IMR-90 (cell line): ENCODE measurements at regions not wholly inside any gene's neighbourhood (a gene's known extent, or its start where the extent isn't known, plus 50 kb on each side); places are given as distances from the start of the nearest gene placed in this dataset.
A peak's percentile ranks its signal among the peaks of the same experiment; 100 is the strongest.

Source experiments
- ATAC-seq: fragments of 200-7000 bp; cut with Tn5 transposase; 2 replicates; pipeline ENCODE4 v1.9.1; 2020; ENCODE audit warnings: low read depth, mild to moderate bottlenecking, moderate library complexity
- BruUV-seq: library from RNA; stranded (reverse); fragments of 400-500 nt; replicated peaks from 2 replicates; lab custom pipeline; 2021; lab: Mats Ljungman, UMichigan
- CTCF ChIA-PET: fragments of 300-600 bp; formaldehyde crosslinking; extraction: SDS; loops from one replicate; lab custom pipeline; 2021; ENCODE audit warnings: antibody characterized with exemption; lab: Yijun Ruan, JAX
- POLR2A ChIA-PET: fragments of 300-600 bp; sonication (Branson Sonifier 250); formaldehyde crosslinking; loops from one replicate; lab custom pipeline; 2022; ENCODE audit warnings: antibody characterized with exemption; ENCODE audit not compliant: unreplicated experiment; lab: Charles Lee
- DNase-seq: peaks from one replicate; pipeline ENCODE4 v3.0.0; 2013
- H2AFZ ChIP-seq: replicated peaks from 2 replicates; pipeline ENCODE3; 2013; ENCODE audit warnings: low read length, mild to moderate bottlenecking; ENCODE audit not compliant: poor library complexity
- H2AK5ac ChIP-seq: 2 replicates; pipeline ENCODE4 v1.6.1; 2013; ENCODE audit warnings: low read depth, low read length, inconsistent platforms
- H2AK9ac ChIP-seq: replicated peaks from 2 replicates; pipeline ENCODE3; 2013; ENCODE audit warnings: mild to moderate bottlenecking, low read depth, low read length, moderate library complexity; ENCODE audit not compliant: poor library complexity
- H2BK120ac ChIP-seq: 2 replicates; pipeline ENCODE4 v1.6.1; 2013; ENCODE audit warnings: low read depth, low read length, inconsistent platforms
- H2BK15ac ChIP-seq: 3 replicates; pipeline ENCODE4 v1.6.1; 2013; ENCODE audit warnings: low read depth, low read length, inconsistent platforms
- H2BK20ac ChIP-seq: 2 replicates; pipeline ENCODE4 v1.6.1; 2013; ENCODE audit warnings: low read depth, mild to moderate bottlenecking, inconsistent platforms, low read length, moderate library complexity
- H2BK5ac ChIP-seq: 2 replicates; pipeline ENCODE4 v1.6.1; 2013; ENCODE audit warnings: mild to moderate bottlenecking, low read depth, low read length, inconsistent platforms; ENCODE audit not compliant: poor library complexity, severe bottlenecking
- H3K14ac ChIP-seq: replicated peaks from 2 replicates; pipeline ENCODE4 v1.6.1; 2013; ENCODE audit warnings: low read depth, low read length, inconsistent platforms
- H3K18ac ChIP-seq: 2 replicates; pipeline ENCODE4 v1.6.1; 2013; ENCODE audit warnings: low read depth, low read length, control low read depth
- H3K23ac ChIP-seq: 2 replicates; pipeline ENCODE4 v1.6.1; 2013; ENCODE audit warnings: low read depth, low read length, inconsistent platforms
- H3K27ac ChIP-seq: 2 replicates; pipeline ENCODE4 v1.5.1; 2013; ENCODE audit warnings: mild to moderate bottlenecking, control low read depth, low read length; ENCODE audit not compliant: insufficient read depth
- H3K27me3 ChIP-seq: 2 replicates; pipeline ENCODE4 v1.6.1; 2013; ENCODE audit warnings: low read length; ENCODE audit not compliant: control insufficient read depth, insufficient read depth
- H3K36me3 ChIP-seq: 2 replicates; pipeline ENCODE4 v1.6.1; 2013; ENCODE audit warnings: low read length, mixed read lengths; ENCODE audit not compliant: control insufficient read depth, insufficient read depth
- H3K4ac ChIP-seq: 2 replicates; pipeline ENCODE4 v1.6.1; 2013; ENCODE audit warnings: low read depth, low read length, inconsistent platforms
- H3K4me1 ChIP-seq: 2 replicates; pipeline ENCODE4 v1.6.1; 2013; ENCODE audit warnings: low read length, mixed read lengths; ENCODE audit not compliant: control insufficient read depth, insufficient read depth
- H3K4me2 ChIP-seq: 2 replicates; pipeline ENCODE4 v1.6.1; 2013; ENCODE audit warnings: low read depth, mild to moderate bottlenecking, control low read depth, low read length, moderate library complexity
- H3K4me3 ChIP-seq: 2 replicates; pipeline ENCODE4 v1.5.1; 2013; ENCODE audit warnings: low read depth, mild to moderate bottlenecking, control low read depth, low read length, moderate library complexity; ENCODE audit not compliant: insufficient read depth
- H3K56ac ChIP-seq: 2 replicates; pipeline ENCODE4 v1.6.1; 2013; ENCODE audit warnings: low read length, inconsistent platforms; ENCODE audit not compliant: insufficient read depth; ENCODE audit errors: extremely low read depth
- H3K79me1 ChIP-seq, 2 experiments: 2 replicates each; pipeline ENCODE4 v1.6.1; 2013; ENCODE audit warnings: low read length in 2 of 2, inconsistent platforms in 1 of 2, low read depth in 1 of 2
- H3K9ac ChIP-seq: 2 replicates; pipeline ENCODE4 v1.6.1; 2013; ENCODE audit warnings: low read depth, low read length, control low read depth
- H3K9me1 ChIP-seq: 2 replicates; pipeline ENCODE4 v1.6.1; 2013; ENCODE audit warnings: low read length, inconsistent platforms; ENCODE audit not compliant: insufficient read depth
- H3K9me3 ChIP-seq: 2 replicates; pipeline ENCODE4 v1.6.1; 2013; ENCODE audit warnings: low read length; ENCODE audit not compliant: control insufficient read depth, insufficient read depth
- H4K20me1 ChIP-seq: 2 replicates; pipeline ENCODE4 v1.6.1; 2013; ENCODE audit warnings: low read length, inconsistent platforms; ENCODE audit not compliant: insufficient read depth
- H4K5ac ChIP-seq: 2 replicates; pipeline ENCODE4 v1.6.1; 2013; ENCODE audit warnings: mild to moderate bottlenecking, low read depth, low read length, control low read depth
- H4K8ac ChIP-seq, 2 experiments: 2 replicates each; pipeline ENCODE4 v1.6.1; 2013; ENCODE audit warnings: low read depth in 2 of 2, low read length in 2 of 2, control low read depth in 1 of 2, inconsistent platforms in 1 of 2
- H4K91ac ChIP-seq: 2 replicates; pipeline ENCODE4 v1.6.1; 2013; ENCODE audit warnings: low read depth, low read length, inconsistent platforms; ENCODE audit not compliant: insufficient read depth
- BHLHE40 ChIP-seq: fragments of 150-350 bp; IDR thresholded peaks from 2 replicates; pipeline ENCODE4 v1.6.1; 2016; ENCODE audit warnings: mild to moderate bottlenecking, low read depth, low read length
- CEBPB ChIP-seq: IDR thresholded peaks from 2 replicates; pipeline ENCODE4 v1.6.1; 2012; ENCODE audit warnings: low read depth, low read length, improper control_type of control experiment
- CTCF ChIP-seq: conservative IDR thresholded peaks from 2 replicates; pipeline ENCODE4 v1.5.1; 2012; ENCODE audit warnings: mild to moderate bottlenecking, low read depth, low read length, improper control_type of control experiment
- FOS ChIP-seq: fragments of 150-350 bp; IDR thresholded peaks from 2 replicates; pipeline ENCODE4 v1.6.1; 2016; ENCODE audit warnings: low read depth, low read length
- MAZ ChIP-seq: IDR thresholded peaks from 2 replicates; pipeline ENCODE4 v1.6.1; 2012; ENCODE audit warnings: low read depth, mild to moderate bottlenecking, low read length, improper control_type of control experiment, moderate library complexity, borderline replicate concordance
- MXI1 ChIP-seq: IDR thresholded peaks from 2 replicates; pipeline ENCODE4 v1.6.1; 2012; ENCODE audit warnings: low read depth, mild to moderate bottlenecking, low read length, moderate library complexity, borderline replicate concordance
- POLR2A ChIP-seq: IDR thresholded peaks from 2 replicates; pipeline ENCODE4 v1.6.1; 2012; ENCODE audit warnings: mild to moderate bottlenecking, low read depth, low read length
- SMC3 ChIP-seq: fragments of 150-350 bp; IDR thresholded peaks from 2 replicates; pipeline ENCODE4 v1.6.1; 2016; ENCODE audit warnings: low read depth, mild to moderate bottlenecking, antibody characterized with exemption, low read length, moderate library complexity
- WGBS, 2 experiments: methylation state at CpG; one replicate each; pipeline versions ENCODE4 v1.1.5 to v1.1.7; 2013; ENCODE audit warnings: missing lambda C conversion rate in 2 of 2; ENCODE audit not compliant: insufficient read length in 1 of 2; ENCODE audit errors: extremely low coverage in 2 of 2; 5-methylcytosine and 5-hydroxymethylcytosine counted together
- dilution Hi-C: fragments of 300-500 bp; cut with HindIII; formaldehyde crosslinking; loops from one replicate; pipeline ENCODE4 v1.14.3; 2018; ENCODE audit warnings: low sequenced_read_pairs; ENCODE audit not compliant: unreplicated experiment
- in situ Hi-C: fragments of 300-500 bp; cut with MboI; formaldehyde crosslinking; loops from 3 replicates; pipeline ENCODE4 v1.14.3; 2019; ENCODE audit warnings: low sequenced_read_pairs, inconsistent platforms, mixed read lengths
- intact Hi-C: fragments of 100-400 bp; cut with micrococcal nuclease; formaldehyde crosslinking; loops from 2 replicates; pipeline ENCODE4 v1.10.0; 2022

- no peaks in the 10 kb centered on the region for H3K36me3 ChIP-seq
- dilution Hi-C loops, result no loop called here
- peak overlapping the region; percentile 81 for H3K23ac ChIP-seq
- H3K9me3 ChIP-seq, result no peaks in the 10 kb centered on the region
- peak overlapping the region; percentile 99; the same call in 2 of the 3 replicates for H2BK15ac ChIP-seq
- peak overlapping the region; percentile 96 for H3K14ac ChIP-seq
- peak; percentile 85 for DNase-seq
- peak overlapping the region; percentile 44 for H3K4me2 ChIP-seq
- peak overlapping the region; percentile 79 for H3K18ac ChIP-seq
- ChIA-PET POLR2A (no interaction called here), CTCF (no interaction called here)
- peak overlapping the region; percentile 96 for H3K27ac ChIP-seq
- H3K4me1 ChIP-seq, result peaks cover 31% of the 10 kb centered on the region
- H2BK20ac ChIP-seq, result peak overlapping the region; percentile 90
- H3K9ac ChIP-seq, result peak overlapping the region; percentile 79
- peak overlapping the region; percentile 80 for H2AFZ ChIP-seq
- peak overlapping the region; percentile 96 for H4K91ac ChIP-seq
- H3K56ac ChIP-seq, result peak overlapping the region; percentile 84
- H4K20me1 ChIP-seq, result no peaks in the 10 kb centered on the region
- peak overlapping the region; percentile 63 to 97 for H4K8ac ChIP-seq
- H3K4me3 ChIP-seq, result no peak overlapping the region
- peak overlapping the region; percentile 95 for H3K4ac ChIP-seq
- intact Hi-C loops, result no loop called here
- peak overlapping the region; percentile 97 for H2BK120ac ChIP-seq
- peak; percentile 37 for ATAC-seq
- H3K27me3 ChIP-seq, result no peaks in the 10 kb centered on the region
- H2AK9ac ChIP-seq, result peak overlapping the region; percentile 87
- in situ Hi-C loops, result no loop called here
- 0 out of 2 replicates have a peak, but pooled peaks have one; percentile 23 for TF ChIP-seq FOS
- no peak for TF ChIP-seq BHLHE40
- TF ChIP-seq POLR2A, result no peak
- TF ChIP-seq SMC3, result 0 out of 2 replicates have a peak, but pooled peaks have one; percentile 1
- no peak for TF ChIP-seq CTCF
- TF ChIP-seq MXI1, result 0 out of 2 replicates have a peak, but pooled peaks have one; percentile 15
- TF ChIP-seq MAZ, result no peak
- peak; percentile 98 for TF ChIP-seq CEBPB
- H3K79me1 ChIP-seq, result peaks cover 0 to 51% of the 10 kb centered on the region in 2 experiments; a peak in 3 of 4 replicates
- peak overlapping the region; percentile 93 for H2BK5ac ChIP-seq
- peaks cover 51% of the 10 kb centered on the region for H3K9me1 ChIP-seq
- peak overlapping the region; percentile 100 for H2AK5ac ChIP-seq
- peak overlapping the region; percentile 97 for H4K5ac ChIP-seq
- WGBS, 2 experiments, result 13% methylated on average over 3 of the region's 7 CpGs; no CpG with 5 or more reads in 1 of the 2 experiments
- no TSS peak for BruUV-seq
Observed at GRCh38 chr2:237207646-237208045, 122.0 kb downstream of the COPS8 start.
